AG09319 (cell line): ENCODE measurements at regions not wholly inside any gene's neighbourhood (a gene's known extent, or its start where the extent isn't known, plus 50 kb on each side); places are given as distances from the start of the nearest gene placed in this dataset.
"Not testable (repeated sequence)": the region's sequence is repeated elsewhere in the genome, so short reads cannot be mapped to it uniquely, and the experiment has no call there.

ENCODE experiments used
- DNase-seq: peaks from one replicate; pipeline ENCODE4 v3.0.0-alpha.2; 2010; ENCODE audit warnings: low read depth; ENCODE audit errors: extremely low read depth
- TF ChIP-seq, protein P1 (sequence below): IDR thresholded peaks from 2 replicates; pipeline ENCODE4 v1.5.1; 2011; ENCODE audit warnings: low read depth, mild to moderate bottlenecking, inconsistent platforms, low read length, moderate library complexity

DNA sequence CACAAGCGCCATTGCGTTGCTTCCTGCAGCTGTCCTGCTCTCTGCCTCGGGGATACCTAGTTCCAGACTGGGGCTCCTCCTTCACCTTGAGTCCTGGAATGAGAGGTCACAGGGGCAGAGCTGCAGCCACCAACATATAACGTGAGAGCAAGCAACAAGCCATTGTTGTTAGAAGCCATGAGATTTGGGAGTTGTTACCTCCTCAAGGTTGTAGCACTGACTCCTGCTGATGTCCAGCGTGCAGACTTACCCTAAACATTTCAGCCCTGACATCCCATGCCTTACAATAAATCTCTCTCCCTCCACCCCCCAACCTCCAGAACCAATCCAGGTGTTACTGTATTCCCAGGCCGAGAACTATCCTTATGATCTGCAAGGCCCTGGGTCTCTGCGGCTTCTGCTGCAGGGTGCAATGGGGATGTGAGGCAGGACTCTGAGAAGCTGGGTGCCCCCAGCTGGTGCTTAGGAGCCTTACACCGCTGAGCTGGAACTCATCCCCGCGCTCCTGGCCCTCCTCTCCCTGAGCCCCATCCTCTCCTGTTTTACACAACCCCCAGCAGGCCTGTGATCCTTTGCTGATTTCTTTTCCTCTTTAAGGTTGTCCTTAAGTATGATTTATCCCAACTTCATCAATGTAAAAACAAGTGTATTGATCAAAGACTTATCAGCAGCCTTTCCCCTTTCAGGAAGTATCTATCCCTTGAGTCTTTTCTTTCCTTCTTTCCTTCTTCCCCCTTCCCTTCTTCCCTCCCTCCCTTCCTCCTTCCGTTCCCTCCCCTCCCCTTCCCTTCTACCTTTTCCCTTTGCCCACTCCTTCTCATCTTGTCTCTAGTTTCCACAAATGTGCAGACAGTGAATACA lies 84.2 kb upstream of the ABHD2 start:
- DNase-seq, result no peak

DNA sequence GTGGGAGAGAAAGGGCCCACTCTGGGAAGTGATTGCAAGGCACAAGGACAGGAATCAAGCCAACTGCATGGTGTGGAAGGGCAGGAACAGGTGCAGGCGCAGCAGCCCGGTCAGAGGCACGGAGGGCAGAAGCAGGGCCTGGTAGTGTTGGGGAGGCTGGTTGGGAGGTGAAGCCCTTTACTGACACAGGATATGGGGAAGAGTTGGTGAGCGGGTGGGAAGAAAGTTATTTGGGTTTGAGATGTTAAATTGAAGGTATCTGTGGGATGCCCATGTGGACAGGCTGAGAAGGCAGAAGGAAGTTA lies 83.6 kb upstream of the ABHD2 start:
- TF ChIP-seq, protein P1, sequence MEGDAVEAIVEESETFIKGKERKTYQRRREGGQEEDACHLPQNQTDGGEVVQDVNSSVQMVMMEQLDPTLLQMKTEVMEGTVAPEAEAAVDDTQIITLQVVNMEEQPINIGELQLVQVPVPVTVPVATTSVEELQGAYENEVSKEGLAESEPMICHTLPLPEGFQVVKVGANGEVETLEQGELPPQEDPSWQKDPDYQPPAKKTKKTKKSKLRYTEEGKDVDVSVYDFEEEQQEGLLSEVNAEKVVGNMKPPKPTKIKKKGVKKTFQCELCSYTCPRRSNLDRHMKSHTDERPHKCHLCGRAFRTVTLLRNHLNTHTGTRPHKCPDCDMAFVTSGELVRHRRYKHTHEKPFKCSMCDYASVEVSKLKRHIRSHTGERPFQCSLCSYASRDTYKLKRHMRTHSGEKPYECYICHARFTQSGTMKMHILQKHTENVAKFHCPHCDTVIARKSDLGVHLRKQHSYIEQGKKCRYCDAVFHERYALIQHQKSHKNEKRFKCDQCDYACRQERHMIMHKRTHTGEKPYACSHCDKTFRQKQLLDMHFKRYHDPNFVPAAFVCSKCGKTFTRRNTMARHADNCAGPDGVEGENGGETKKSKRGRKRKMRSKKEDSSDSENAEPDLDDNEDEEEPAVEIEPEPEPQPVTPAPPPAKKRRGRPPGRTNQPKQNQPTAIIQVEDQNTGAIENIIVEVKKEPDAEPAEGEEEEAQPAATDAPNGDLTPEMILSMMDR, result no peak
- no peak for DNase-seq

More for the DNA sequence above, 84.2 kb upstream of the ABHD2 start:
- TF ChIP-seq, protein P1, result peak; percentile 42

DNA sequence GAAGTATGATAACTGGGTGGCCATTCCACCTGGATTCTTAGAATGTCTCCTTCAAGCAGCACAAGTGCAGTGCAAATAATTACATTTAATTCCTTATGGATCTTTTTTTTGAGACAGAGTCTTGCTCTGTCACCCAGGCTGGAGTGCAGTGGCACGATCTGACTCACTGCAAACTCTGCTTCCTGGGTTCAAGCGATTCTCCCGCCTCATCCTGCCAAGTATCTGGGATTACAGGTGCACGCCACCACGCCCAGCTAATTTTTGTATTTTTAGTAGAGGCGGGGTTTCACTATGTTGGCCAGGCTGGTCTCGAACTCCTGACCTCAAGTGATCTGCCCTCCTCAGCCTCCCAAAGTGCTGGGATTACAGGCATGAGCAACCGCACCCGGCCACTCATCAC lies 80.7 kb upstream of the ABHD2 start:
- not testable (repeated sequence) for DNase-seq

DNA sequence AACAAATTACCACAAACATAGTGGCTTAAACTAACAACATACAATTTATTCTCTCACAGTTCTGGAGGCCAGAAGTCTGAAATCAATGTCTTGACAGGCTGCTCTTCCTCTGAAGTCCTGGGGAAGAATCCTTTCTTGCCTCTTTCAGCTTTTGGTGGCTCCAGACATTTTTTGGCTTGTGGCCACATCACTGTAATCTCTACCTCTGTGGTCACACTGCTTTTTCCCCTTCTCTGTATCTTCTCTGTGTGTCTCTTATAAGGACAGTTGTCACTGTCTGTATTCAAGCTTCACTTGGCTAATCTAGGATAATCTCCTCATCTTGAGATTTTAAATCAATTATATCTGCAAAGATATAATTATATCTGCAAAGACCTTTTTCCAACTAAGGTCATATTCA lies 80.3 kb upstream of the ABHD2 start:
- TF ChIP-seq, protein P1, result no peak
- DNase-seq, result no peak

DNA sequence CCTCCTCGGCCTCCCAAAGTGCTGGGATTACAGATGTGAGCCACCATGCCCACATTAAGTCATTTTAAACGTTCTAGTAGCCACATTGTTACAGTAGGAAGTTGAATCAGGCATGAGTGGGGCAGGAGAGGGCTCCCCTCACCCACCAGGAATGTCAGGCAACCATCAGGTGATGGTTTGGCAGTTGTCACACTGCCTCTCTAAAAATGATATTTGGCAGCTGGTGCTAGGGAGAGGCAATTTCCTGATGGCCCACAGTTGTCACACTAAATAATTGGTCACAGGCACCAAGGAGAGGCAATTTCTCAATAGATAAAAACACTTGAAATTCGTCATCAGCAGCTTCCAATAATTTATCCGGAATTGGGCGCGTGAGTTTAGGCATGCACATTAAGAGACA lies 79.2 kb upstream of the ABHD2 start:
- no peak for DNase-seq
- TF ChIP-seq, protein P1, result no peak

DNA sequence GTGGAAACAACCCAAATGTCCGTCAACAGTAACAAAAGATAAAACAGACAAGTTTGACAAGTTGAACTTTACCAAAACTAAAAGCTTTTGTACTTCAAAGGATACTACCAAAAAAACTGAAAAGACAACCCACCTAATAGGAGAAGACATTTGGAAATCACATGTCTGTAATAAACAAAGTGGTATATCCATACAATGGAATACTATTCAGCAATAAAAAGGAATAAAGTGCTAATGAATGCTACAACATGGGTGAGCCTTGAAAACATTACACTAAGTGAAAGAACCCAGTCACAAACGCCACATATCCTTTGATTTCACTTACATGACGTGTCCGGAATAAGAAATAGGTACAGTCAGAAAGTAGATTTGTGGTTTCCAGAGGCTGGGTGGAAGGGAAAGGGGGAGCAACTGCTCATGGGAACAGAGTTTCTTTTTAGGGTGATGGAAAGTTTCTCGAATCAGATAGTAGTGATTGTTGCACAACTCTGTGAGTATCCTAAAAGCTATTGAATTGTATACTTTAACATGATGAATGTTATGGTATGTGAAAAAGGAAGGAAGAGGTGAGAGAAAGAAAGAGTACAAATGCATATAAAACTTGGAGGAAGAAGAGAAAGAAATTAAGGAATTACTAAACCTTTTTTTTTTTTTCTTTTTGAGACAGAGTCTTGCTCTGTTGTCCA lies 72.7 kb upstream of the ABHD2 start:
- DNase-seq, result no peak
- TF ChIP-seq, protein P1, result no peak

DNA sequence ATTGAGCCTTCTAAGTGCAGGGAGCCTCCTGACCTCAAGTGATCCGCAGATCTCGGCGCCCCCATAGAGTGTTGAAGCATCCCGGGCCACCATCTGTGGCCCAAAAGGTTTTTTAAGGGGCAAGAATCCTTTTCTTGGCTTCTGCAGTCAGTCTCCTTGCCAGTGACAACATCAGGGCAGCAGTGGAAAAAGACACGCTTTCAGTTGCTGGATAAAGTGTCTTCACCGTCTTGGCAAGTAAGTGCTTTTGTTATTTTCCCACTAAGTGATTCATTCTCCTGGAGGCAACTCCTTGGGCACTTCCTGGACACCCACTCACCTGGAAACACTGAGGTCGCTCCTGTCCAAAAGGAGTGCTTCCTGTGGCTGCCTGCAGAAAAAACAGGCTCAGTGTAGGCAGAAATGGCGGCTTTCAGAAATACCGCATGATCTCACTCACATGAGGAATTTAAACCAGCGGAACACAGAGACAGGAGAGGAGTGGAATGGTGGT lies 71.7 kb upstream of the ABHD2 start:
- DNase-seq, result no peak
- TF ChIP-seq, protein P1, result no peak
